ENCODE measurements at regions not wholly inside any gene's neighbourhood (a gene's known extent, or its start where the extent isn't known, plus 50 kb on each side); places are given as distances from the start of the nearest gene placed in this dataset.

GRCh38 chr3:137082763-137083162 is 125.0 kb downstream of the IL20RB start:
- TF ChIP-seq CTCF (IDR thresholded peaks at IDR 0.05; ENCODE audit: low read depth, low read length, missing input control) = no peak
- no peak for TF ChIP-seq MAX (IDR thresholded peaks at IDR 0.05)
- no peak for TF ChIP-seq GABPA (IDR thresholded peaks at IDR 0.05 in 1 of 2, conservative IDR thresholded peaks at IDR 0.05 in 1 of 2)
- no peak for TF ChIP-seq SP1 (IDR thresholded peaks at IDR 0.05)
- TF ChIP-seq REST (IDR thresholded peaks at IDR 0.05) = no peak

Measured in liver (tissue), 3 donors.